ENCODE measurements at regions not wholly inside any gene's neighbourhood (a gene's known extent, or its start where the extent isn't known, plus 50 kb on each side); places are given as distances from the start of the nearest gene placed in this dataset.

GRCh38 chr4:141331534-141332358 lies 111.1 kb downstream of the ZNF330 start:
- TF ChIP-seq CTCF (IDR thresholded peaks at IDR 0.05; ENCODE audit: low read depth, low read length) = no peak
- no peak overlapping the region for H3K4me3 ChIP-seq (ENCODE audit: low read depth, low read length)

GRCh38 chr4:141332359-141333181 lies 111.9 kb downstream of the ZNF330 start:
- H3K4me3 ChIP-seq (ENCODE audit: low read depth, low read length) = 0 out of 2 replicates have a peak overlapping the region, but pooled peaks have one; percentile 24

GRCh38 chr4:141333456-141334230 lies 112.9 kb downstream of the ZNF330 start:
- H3K4me3 ChIP-seq (ENCODE audit: low read depth, low read length) = peak overlapping the region; percentile 39

GRCh38 chr4:141335166-141335565 lies 114.5 kb downstream of the ZNF330 start:
- no peak overlapping the region for H3K4me3 ChIP-seq (ENCODE audit: low read depth, low read length)
- no peak for TF ChIP-seq CTCF (IDR thresholded peaks at IDR 0.05; ENCODE audit: low read depth, low read length)

- no peak for TF ChIP-seq CTCF (IDR thresholded peaks at IDR 0.05; ENCODE audit: low read depth, low read length)
- no peak overlapping the region for H3K4me3 ChIP-seq (ENCODE audit: low read depth, low read length)
Measured at GRCh38 chr4:141338238-141338637, 117.5 kb downstream of the ZNF330 start.

GRCh38 chr4:141339391-141339790 lies 118.7 kb downstream of the ZNF330 start:
- no peak overlapping the region for H3K4me3 ChIP-seq (ENCODE audit: low read depth, low read length)
- no peak for TF ChIP-seq CTCF (IDR thresholded peaks at IDR 0.05; ENCODE audit: low read depth, low read length)

- no peak for TF ChIP-seq CTCF (IDR thresholded peaks at IDR 0.05; ENCODE audit: low read depth, low read length)
- no peak overlapping the region for H3K4me3 ChIP-seq (ENCODE audit: low read depth, low read length)
Measured at GRCh38 chr4:141339966-141340365, 119.3 kb downstream of the ZNF330 start.

GRCh38 chr4:141340458-141340857 lies 119.8 kb downstream of the ZNF330 start:
- no peak for TF ChIP-seq CTCF (IDR thresholded peaks at IDR 0.05; ENCODE audit: low read depth, low read length)

More at GRCh38 chr4:141340458-141340857, 119.8 kb downstream of the ZNF330 start:
- no peak overlapping the region for H3K4me3 ChIP-seq (ENCODE audit: low read depth, low read length)
